Prostate gland (tissue), 2 donors: ENCODE measurements at regions not wholly inside any gene's neighbourhood (a gene's known extent, or its start where the extent isn't known, plus 50 kb on each side); places are given as distances from the start of the nearest gene placed in this dataset.

Source experiments
- CTCF ChIP-seq, 4 experiments: fragments of 200-600 bp in 2 of 4; fragments of 450-650 bp in 2 of 4; sonication (generic) in 2 of 4; IDR thresholded peaks; 1 replicate in 3 of 4; 2 replicates in 1 of 4; pipeline ENCODE4 v1.5.1; 2016 to 2019; ENCODE audit warnings: antibody characterized with exemption in 4 of 4, mild to moderate bottlenecking in 2 of 4, moderate library complexity in 2 of 4
- POLR2A ChIP-seq: fragments of 450-650 bp; IDR thresholded peaks from one replicate; pipeline ENCODE4 v1.6.1; 2016; ENCODE audit warnings: antibody characterized with exemption, mild to moderate bottlenecking

- no peak for TF ChIP-seq POLR2A
- TF ChIP-seq CTCF (IDR thresholded peaks at IDR 0.05), result no peak
These were observed 477.3 kb upstream of the IRAK1BP1 start for GRCh38 chr6:78390066-78390465.
